GM21723 (cell line): ENCODE measurements at regions not wholly inside any gene's neighbourhood (a gene's known extent, or its start where the extent isn't known, plus 50 kb on each side); places are given as distances from the start of the nearest gene placed in this dataset.
A peak's percentile ranks its signal among the peaks of the same experiment; 100 is the strongest.

Experiments used
- ATAC-seq: cut with Tn5 transposase; IDR thresholded peaks from one replicate; pipeline ENCODE4 v1.9.1; 2021; ENCODE audit warnings: mild to moderate bottlenecking, moderate library complexity; ENCODE audit not compliant: unreplicated experiment

DNA sequence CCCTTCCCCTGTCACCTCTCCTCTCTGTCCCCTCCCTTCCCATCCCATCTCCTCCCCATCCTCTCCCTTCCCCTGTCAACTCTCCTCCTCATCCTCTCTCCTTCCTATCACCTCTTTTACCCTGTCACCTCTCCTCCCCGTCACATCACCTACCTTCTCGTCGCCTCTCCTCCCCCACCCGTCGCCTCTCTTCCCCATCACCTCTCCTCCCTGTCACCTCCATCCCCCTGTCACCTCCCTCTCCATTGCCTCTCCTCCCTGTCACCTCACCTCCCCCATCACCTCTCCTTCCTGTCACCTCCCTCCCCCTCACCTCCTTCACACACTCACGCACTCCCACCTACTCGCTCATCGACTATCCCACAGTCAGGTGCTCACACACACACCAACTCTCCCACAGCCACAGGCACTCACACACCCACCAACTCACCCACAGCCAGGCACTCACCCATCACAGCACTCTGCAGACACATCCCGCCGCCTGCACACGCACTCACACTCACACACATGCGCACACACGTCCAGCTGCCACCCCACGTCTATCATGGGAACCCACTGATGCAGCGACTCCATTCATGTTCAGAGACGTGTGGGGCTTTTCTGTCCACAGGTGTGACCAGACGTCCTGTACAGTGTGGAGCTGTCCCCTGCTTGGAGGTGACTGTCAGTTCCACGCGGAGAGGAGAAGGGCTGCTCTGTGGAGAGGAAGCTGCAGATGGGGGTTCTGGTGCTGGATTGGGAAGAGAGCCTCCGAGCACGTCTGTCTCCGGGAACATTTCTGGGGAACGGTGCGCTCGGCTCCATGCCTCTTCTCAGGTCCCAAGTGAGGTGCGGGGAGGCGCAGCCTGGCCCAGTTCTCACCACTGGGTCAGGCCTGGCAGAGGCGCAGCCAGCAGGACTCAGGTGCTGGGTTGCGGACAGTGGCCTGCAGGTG, 184.3 kb downstream of the TTLL2 start:
- no peak for ATAC-seq

DNA sequence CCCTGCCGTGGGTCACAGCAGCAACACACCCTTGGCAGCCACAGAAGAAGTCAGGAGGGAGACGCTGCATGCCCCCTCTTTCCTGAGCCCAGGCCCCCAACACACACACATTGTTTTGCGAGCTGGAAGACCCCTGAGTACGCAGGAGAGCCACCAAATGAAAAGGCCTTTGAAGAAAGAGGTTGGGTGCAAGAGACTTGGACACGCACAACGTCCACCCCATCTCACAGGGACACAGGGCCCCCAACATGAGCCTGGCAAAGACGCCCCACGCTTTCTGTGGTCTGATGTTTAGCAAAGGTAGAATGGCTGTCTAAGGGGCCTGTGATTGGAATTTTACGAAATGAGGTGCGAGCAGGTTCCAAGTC, 185.0 kb downstream of the TTLL2 start:
- no peak for ATAC-seq

DNA sequence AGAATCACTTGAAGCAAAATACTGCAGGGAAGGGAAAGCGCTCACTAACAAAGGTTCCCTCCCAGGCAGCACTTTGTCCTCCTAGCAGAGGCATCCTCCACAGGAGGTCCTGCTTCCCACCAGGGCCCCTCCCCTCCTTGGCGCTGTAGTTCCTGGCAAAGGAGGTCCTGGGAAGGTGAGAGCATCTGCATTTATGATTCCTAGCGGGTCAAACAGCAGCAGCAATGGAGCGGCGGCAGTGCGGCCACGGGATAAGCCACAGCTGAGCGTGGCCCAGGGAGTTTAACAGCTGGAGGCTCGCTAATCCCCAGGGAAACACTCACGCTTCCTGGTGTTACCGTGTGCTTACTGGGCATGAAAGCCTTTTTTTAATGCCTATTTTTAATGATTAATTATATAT, 185.8 kb downstream of the TTLL2 start:
- no peak for ATAC-seq

DNA sequence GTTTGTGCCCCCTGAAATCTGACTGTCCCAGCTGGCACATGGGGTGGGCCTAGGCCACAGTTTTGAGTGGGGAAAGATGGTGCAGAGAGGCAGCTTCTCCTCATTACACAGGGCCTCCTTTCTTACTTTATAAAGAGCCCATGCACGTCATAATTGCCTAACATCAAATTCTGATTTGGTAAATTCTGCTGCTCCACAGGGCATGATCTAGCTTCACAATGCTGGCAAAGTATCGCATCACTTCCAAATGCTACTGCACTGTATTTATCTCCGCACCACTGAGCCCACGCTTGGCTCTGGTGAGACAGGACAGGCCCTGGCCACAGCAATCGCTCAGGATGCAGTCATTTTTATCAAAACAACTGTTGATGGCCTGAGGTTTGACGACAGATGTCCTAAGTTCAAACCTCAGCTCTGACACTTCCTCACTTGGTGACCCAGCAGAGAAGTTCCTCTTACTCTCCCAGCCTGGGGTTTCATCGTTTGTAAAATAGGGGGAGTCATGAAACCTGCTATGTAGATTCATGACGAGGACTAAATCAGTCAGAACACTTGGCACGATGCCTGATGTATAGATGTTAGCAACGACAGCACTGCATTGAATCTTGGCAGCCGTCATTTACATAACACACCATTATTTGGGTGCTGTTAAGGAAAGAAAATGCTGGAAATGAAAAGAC, 187.9 kb downstream of the TTLL2 start:
- ATAC-seq: no peak

DNA sequence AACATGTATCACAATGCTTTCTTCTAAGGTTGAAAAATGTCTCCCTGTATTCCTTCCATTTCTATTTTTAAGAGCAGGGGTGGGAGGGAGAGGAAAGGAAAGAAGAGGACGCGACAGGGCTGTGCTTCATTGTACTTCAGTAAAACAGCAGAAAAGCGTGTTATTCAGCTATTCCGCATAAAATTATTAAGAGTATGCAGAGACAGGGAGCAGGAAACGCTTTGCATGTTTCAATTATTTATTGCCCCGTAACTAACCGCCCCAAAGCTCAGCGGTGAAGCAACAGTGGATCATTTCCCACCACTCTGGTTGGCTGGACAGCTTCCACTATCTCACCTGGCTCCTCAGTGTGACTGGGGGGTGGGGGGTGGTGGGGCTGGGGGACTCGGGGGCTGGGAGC, 188.9 kb downstream of the TTLL2 start:
- no peak for ATAC-seq

DNA sequence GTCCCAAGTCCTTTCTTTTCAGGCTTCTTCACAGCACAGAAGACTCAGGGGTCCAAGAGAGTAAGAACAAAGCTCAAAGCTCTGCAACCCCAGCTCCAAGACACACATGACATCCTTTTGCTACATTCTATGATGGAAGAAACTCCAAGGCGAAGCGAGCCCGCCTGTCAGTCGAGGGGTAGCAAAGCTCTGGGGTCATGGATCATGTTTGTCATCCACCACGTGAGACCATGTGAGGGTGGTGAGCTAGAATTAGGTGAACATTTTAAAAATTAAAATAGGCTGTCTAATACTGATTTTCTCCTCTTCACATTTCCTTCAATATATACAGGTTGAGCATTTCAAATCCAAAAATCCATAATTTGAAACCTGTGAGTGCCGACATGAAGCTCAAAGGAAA, 189.6 kb downstream of the TTLL2 start:
- no peak for ATAC-seq

DNA sequence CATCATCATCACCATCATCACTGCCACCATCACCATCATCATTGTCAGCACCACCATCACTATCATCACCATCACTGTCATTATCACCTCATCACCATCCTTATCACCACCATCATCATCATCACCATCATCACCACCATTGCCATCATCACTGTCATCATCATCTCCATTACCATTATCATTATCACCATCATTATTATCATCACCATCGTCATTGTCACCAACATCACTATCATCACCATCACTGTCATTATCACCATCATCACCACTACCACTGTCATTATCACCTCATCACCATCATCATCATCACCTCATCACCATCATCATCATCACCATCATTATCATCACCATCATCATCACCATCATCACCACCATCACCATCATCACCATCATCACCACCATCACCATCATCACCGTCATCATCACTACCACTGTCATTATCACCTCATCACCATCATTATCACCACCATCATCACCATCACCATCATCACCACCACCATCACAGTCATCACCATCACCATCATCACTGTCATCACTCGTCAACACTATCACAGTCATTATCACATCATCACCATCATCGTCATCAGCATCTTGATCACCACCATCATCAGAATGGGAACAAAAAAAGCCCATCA, 191.1 kb downstream of the TTLL2 start:
- no peak for ATAC-seq

DNA sequence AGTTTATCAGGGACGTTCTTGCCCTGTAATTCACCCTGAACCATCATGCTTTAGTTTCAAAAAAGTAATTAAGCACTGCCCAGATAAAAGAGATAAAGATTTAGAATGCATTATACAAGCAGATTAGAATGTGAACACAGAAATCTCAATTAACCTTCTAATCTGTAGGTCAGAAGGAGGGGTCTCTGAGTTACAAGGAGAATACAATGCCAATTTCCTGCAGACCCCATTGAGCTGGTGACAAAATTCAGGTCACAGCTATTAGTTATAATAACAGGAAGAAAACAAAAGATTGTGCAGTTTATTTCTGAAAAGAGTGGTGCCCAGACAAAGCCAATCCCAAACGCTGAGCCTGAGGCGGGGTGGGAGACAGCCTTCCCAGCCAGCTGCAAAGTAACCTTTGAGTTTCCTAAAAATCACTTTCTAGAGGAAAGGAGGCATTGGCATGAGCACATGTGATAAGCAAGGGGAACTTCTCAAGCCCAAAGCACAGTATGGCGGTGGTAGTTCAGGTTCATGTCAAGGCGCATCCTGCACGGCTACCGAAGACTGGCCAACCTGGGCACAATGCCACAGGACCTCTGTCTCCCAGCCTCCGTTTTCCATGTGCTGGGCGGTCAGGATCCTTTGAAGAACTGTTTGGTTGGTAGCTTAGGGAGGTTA, 192.5 kb downstream of the TTLL2 start:
- no peak for ATAC-seq

DNA sequence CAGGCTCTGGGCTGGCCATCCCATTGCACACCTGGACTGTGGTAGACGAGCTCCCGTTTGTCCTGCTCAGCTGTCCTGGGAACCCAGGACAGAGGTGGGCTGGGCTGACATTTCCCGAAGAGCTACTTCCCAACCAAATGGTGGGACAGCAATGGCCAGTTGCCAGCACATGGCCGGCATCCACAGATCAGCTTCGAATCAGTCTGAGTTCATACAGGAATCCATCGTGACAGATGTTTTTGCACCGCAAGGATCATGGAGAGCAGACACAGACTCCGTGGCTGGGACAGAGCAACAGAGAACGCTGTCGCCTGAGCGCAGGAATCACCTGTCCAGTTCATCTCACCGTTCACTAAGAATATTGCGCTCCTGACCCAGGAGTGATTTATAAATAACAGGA, 198.5 kb downstream of the TTLL2 start:
- no peak for ATAC-seq

DNA sequence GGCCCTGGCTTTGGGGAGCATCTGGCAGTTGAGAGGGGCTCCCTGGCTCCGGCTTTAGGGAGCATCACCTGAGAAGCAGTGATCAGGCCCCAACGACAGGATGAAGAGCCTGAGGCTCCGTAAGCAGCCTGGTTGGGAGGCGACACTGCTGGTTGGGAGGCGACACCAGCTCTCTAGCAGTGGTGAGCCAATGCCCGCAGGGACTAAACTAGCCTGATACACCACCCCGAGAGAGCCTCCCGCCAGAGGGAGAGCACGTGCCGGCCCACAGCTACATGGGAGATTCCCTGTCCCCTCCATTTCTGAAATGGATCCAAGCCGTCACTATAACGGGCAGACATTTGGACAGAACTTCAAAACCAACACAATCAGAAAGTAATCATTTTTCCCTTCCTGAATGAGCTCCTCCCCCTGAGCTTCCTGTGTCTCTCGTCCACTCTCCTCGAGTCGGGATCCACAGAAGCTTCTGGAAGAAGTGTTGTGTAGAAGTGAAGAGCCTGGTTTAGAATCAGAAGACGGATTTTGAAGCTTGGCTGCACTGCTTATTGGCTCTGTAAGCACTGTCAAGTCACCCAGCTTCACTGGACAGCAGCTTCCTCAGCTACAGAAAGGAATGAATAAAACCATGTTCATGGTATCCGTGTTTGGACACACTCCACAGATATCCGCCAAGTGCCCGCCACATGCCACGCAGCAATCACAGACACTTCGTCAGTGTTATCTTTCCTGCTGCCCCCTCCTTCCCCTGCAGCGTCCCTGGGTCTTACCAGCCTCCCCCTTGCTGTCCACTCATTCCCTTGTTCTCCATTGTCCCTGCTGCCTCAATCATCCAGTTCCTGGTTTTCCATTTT, 199.6 kb downstream of the TTLL2 start:
- ATAC-seq: no peak

DNA sequence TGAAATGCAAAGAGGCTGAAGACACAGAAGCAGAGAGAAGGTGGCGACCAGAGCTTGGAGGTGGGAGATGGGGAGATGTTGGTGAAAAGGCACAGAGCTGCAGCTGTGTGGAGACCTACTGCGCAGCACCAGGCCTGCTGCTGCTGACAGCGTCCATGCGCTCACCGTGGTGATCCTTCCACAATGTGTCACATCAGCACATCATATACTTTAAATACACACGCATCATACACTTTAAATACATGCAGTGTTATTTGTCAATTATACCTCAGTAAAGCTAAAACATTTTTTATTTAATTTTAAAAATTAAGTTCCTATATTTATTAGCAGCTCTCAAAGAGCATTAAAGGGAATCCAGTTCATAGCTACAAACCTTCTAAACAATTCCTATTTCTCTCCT, 200.9 kb downstream of the TTLL2 start:
- ATAC-seq: no peak

DNA sequence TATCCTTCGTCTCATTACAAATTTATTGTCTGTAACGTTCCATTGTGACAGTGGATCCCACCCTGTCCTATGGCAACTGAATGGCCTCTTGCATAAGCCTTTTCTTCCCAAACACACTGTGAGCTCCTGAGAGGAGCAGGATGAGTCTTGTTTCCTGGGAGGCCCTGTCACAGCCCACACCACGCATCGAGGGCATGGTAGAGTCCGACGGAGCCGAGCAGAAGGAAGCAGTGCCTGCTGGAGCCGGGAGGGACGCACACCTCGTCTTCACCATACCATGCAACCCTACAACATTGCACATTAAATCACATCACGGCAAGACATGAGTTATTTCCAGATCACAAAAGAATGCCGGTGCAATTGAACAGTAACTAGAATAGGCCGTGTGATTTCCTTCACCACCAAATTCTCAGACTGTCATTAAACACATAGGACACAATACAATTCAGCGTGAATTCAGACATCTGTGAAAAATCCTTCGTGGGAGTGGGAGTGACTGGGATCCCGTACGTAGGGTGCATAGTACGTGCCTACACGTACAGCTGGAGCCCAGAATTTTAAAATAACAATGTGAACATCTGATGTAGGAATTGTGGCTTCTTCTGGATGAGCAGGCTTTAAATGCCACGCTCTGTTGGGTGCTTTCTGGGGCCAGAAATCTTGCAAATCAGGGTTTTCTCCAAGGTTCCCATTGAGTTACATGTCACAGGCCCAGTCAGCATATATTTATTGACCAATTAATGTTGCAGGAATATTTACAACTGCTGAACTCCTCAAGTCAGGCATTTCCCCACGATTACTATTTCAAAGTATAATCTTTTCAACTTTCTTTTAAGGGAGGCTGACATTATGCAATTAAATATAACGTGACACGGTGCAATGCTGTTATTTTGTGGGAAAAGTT, 201.8 kb downstream of the TTLL2 start:
- no peak for ATAC-seq

DNA sequence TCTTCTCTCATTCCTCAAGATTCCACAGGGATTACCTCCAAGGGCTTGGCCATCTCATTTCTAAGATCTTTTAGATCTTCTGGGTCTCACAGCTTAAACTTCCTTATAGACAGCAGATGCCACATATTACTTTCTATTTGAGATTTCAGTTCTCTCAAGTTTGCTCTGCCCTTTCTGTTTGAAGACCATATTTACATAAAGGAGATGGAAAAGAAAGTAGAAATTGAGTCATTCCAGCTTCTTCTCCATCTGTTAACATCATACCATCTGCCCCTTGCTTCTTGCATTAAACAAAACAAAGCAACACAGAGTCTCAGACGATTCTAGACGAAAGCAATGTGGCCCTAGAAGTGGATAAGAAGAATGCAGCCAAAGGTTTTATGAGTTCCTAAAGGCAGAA, 203.4 kb downstream of the TTLL2 start:
- peak; percentile 54 for ATAC-seq

DNA sequence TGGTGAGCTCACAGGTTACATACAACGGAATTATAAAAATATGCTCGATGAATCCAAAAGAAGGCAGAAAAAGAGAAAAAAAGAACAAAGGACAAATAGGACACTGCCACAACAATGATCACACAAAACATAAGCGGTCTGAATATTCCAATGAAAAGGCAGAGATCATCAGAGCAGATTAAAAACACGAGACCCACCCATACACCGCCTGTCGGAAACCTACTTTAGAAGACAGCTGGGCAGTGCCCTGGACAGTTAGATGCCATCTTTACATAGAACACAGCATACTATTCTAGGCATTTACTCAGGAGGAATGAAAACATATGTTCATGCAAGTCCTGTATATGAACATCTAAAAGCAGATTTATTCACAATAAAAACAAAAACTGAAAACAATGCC, 204.1 kb downstream of the TTLL2 start:
- no peak for ATAC-seq

DNA sequence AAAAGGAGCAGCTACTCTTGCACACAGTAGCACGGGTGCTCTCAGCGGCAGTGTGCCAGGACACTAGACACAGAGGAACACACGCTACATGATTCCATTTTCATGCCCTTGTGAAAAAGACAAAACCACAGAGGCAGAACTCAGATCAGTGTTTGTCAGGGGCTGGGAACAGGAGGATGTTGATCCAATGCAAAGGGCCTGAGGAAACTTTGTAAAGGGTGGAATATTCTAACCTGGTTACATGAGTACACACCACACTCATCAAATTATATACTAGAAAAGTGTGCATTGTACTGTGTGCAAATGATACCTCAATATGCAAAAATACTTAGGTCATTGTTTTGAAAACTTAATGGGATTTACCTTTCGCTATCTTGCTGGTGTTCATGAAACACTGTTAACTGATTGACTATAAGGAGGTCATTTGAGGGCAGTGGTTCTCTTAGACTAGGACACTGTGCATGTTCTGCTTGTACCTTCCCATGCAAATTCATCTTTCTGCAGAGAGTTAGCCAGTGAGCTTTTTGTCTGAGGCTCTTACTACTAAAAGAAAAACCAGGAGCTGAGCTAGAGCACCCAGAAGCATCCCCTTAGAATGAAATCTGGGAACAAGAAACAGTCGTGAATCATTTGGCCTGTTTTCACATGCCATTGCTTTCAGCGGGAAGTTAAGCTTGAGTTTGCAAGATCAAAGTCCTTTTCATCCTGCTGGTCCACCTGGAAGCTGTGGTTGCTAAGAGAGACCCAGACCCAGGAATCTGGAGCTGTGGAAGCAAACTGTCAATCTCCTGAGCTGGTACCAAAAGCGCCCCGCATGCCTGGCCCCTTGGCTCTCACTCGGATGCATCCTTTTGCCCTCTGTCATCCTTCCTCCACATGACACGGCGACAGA, 204.8 kb downstream of the TTLL2 start:
- no peak for ATAC-seq

DNA sequence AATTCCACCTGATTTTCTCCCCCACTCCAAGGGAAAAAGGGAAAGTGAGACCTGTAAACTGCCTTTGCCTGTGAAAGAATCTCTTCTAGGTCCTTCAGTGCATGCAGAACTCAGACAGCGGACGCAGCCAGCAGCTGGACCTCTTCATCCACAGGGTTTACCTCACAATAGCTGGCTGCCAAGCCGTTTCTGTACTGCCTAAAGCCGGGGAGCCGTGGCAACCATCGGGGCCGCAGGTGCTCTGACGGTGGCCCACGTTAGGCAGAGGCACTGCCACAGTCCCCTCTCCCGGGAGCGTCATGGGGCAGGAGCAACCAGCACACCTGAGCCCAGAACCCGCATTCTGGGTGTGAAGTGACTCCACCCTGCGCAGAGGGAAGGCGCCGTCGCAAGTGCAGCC, 206.1 kb downstream of the TTLL2 start:
- ATAC-seq: no peak

DNA sequence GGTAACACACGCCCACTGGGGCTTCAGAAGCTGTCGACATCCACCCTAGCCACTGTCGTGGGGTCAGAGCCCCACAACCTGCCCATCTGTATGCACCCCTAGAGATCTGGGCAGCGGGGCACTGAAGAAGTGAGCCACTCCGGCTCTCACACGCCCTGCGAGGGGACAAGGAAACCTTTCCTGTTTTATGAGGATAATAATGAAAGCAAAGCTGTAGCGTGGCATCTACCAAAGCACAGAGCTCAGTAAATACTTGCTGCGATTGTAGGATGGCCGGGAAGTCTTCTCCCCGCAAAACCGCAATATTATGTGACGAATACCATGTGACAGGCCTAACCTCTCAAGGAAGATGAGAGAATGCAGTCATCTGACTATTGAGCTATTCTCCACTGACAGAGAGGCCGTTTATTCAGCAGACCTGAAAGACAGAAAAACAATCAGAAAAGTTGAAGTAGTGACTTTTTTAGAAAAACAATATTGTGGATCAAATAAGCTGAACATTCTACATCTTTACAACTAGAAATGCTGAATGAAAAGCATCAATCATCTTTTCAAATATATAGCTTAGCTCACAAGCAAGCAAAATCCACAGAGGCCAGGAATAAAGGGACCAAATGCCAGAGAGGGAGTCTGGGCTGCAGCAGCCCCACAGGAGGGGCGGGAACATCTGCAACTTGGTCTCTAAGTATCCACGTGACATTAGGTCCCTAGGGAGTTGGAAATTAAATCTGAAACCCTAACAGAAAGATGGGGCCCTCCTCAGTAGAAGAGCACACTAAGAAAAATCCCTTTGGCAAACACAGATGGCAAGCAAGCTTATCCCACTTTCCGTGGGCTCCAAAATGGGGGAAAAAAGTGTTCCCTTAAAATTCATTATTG, 207.8 kb downstream of the TTLL2 start:
- no peak for ATAC-seq

DNA sequence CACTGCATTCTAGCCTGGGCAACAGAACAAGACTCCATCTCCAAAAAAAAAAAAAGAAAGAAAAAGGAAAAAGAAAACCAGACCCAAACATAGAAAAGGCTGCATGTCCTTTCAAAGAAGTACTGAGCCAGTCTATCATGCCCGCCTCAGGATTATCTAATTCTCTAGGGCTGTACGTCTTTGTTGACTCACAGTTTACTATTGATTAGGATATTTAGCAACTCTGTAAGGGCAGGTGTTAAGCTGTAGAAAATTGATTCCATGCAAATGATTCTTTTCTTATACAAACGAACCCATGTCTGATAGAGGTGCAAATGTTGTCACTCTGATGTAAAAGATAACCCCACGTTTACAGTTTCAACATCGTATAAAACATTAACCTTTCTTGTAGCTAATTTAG, 209.0 kb downstream of the TTLL2 start:
- no peak for ATAC-seq
